ENCODE measurements at regions not wholly inside any gene's neighbourhood (a gene's known extent, or its start where the extent isn't known, plus 50 kb on each side); places are given as distances from the start of the nearest gene placed in this dataset.

DNA sequence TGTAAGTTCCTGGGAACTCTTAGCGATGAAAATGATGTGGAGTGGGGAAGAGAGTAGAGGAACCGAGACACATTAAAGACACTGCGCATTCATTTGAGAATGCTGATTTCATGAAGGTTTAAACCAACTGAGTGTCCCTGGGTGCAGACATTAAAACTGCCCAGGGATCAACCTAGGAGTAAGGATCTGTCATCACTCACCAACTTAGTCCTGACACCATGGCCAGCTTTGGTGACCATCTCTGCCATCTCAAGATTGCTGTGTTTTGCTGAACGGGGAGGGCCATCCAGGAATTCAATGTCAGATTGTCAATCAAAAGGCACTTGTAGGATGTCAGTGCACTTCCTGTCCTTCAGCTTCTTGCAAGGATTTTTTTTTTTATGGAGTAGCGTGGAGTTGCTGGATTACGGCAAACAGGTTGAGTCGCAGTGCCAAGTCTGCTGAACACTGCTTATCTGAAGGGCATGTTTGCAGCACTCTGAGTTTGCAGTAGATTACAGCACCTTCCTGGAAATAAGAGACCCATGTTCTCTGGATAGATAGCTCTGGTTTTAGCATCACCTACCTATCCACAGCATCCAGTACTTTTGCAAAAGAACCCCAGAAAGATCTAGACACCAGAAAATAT lies 258.1 kb upstream of the IRX3 start:
- CTCF ChIA-PET = interaction anchor here (0.9 kb wide), 1 partner anchor 16 kb away, joined by 3 read pairs; no protein-coding TSS in a partner anchor
- POLR2A ChIA-PET = no interaction called here
- DNase-seq (ENCODE audit: extremely low spot score) = no peak
- TF ChIP-seq, protein P1, sequence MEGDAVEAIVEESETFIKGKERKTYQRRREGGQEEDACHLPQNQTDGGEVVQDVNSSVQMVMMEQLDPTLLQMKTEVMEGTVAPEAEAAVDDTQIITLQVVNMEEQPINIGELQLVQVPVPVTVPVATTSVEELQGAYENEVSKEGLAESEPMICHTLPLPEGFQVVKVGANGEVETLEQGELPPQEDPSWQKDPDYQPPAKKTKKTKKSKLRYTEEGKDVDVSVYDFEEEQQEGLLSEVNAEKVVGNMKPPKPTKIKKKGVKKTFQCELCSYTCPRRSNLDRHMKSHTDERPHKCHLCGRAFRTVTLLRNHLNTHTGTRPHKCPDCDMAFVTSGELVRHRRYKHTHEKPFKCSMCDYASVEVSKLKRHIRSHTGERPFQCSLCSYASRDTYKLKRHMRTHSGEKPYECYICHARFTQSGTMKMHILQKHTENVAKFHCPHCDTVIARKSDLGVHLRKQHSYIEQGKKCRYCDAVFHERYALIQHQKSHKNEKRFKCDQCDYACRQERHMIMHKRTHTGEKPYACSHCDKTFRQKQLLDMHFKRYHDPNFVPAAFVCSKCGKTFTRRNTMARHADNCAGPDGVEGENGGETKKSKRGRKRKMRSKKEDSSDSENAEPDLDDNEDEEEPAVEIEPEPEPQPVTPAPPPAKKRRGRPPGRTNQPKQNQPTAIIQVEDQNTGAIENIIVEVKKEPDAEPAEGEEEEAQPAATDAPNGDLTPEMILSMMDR (IDR thresholded peaks at IDR 0.05; ENCODE audit: control extremely low read depth, extremely low read depth, low read depth, missing control alignments) = no peak

DNA sequence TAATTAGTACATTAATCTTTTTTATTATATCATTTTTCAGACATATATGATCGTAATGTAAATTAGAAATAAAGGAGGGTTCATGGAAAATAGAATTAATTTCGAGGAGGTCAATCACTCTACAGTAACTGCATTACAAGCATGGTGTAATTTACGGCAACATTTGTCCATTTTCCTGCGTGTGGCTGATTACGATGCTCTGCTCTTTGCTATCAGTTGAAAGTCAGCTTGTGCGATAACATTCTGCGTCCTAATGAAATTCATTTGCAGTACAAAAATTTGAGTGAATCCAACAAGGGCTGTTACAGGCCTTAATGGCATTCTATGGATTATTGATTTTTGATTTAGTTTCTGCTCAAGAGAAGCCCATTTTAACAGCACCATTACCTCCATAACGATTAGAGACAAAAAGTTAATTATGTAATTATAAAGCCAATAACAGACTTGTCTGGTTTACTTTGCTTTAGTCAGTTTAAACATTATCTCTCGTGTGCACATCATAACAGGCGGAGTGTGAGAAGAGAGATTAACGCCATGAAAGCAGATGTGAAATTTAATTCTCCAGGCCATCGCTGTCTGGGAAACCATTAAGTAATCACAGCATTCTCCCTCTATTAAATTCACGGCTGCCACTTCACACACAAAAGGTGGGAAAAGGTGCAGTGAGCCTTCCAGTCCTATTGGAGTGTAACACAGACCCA lies 256.4 kb upstream of the IRX3 start:
- DNase-seq (ENCODE audit: extremely low spot score) = no peak
- TF ChIP-seq, protein P1 (IDR thresholded peaks at IDR 0.05; ENCODE audit: control extremely low read depth, extremely low read depth, low read depth, missing control alignments) = no peak
- ChIA-PET CTCF (no interaction called here), POLR2A (no interaction called here)

DNA sequence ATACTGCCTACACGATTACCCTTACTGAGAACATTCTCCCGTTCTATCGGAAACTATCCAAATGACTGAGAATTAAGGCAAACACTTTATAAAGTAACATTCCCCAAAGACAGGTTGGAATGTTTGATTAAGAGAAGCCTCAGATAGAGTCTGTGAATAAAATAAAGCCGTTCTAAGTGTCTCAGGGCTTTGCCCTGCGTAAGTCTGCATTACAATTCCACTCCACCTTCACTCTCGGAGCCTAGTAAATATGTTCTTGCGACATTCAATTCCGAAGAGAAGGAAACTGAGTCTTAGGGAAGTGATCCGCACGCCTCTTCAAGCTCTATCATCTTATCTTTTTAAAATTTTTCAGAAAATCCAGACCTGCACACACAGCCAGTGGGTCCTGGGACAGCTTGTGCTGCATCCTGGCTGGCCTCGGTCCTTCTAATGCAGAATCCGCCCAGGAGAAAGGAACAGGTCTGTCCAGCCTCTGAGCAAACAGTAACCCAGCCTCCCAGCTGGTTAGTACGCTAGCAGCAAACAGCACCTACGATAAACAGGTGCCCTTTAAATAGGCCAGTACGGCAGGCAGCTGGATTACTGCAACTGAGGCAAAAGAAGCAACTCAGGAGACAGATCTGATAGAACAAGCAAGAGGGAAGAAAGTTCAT lies 254.1 kb upstream of the IRX3 start:
- TF ChIP-seq, protein P1 (IDR thresholded peaks at IDR 0.05; ENCODE audit: control extremely low read depth, extremely low read depth, low read depth, missing control alignments) = no peak
- DNase-seq (ENCODE audit: extremely low spot score) = no peak
- CTCF ChIA-PET = no interaction called here
- POLR2A ChIA-PET = no interaction called here

DNA sequence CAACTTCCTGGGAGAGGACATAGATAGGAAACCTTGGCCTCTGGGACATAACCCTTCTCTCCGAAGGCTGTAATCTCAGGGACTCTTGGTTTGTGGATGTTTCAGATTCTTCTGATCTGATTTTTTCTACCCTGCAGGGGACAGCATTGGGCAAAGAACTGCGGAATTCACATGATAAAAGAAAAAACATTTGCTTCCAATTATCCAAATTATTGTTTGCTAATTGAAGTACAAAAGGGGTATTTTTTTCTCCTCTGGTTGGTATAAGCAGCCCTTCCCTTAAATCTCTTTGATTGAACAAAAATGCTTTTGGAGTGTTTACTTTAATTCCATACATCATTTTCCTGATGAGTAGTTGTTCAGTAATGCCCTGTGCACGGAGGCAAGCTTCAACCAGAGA lies 251.7 kb upstream of the IRX3 start:
- TF ChIP-seq, protein P1 (IDR thresholded peaks at IDR 0.05; ENCODE audit: control extremely low read depth, extremely low read depth, low read depth, missing control alignments) = no peak
- no peak for DNase-seq (ENCODE audit: extremely low spot score)
- ChIA-PET POLR2A (no interaction called here), CTCF (no interaction called here)

DNA sequence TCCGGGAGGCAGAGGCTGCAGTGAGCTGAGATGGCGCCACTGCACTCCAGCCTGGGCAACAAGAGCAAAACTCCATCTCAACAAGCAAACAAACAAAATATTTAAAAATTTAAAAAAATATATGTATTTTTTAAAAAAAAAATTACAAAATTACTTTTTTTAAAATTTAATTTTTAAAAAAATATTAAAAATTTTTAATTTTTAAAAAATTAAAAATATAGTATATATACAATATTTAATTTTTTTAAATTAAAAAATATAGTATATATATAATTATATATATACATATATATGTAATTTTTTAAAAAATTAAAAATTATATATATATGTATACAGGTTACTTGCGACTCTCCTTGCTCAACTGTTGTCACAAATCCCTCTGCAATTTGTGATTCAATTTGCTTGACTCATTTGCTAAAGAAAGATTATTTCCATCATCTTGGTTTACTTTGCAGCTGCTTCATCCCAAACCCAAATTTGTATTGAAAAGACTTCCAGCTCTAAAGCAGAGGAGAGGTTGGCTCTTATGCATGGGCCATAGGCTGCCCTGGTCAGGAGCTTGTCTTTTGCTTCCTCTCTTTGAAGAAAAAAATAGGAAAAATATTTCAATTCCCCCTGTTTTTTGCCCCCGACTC lies 247.4 kb upstream of the IRX3 start:
- ChIA-PET POLR2A (no interaction called here), CTCF (interaction anchor here (1.7 kb wide), 1 partner anchor 398 kb away, joined by 3 read pairs; no protein-coding TSS in a partner anchor)
- TF ChIP-seq, protein P1 (IDR thresholded peaks at IDR 0.05; ENCODE audit: control extremely low read depth, extremely low read depth, low read depth, missing control alignments) = no peak
- DNase-seq (ENCODE audit: extremely low spot score) = no peak

DNA sequence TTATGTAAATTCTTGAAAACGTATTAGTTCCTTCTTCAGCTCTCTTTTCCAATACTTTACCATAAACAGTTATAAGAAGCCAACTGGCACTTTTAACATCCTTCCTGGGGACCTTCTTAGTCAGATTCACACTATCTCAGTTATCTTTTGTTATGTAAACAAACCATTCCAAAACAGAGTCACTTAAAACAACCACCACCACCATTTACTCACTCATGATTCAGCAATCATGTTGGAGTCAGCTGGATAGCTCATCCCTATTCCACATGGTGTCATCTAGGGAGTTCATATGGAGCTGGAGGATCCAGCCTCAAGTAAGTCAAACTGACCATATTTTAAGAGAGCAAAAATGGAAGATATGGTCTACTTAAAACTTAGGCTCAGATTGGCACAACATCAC lies 240.3 kb upstream of the IRX3 start:
- POLR2A ChIA-PET = no interaction called here
- no peak for DNase-seq (ENCODE audit: extremely low spot score)
- TF ChIP-seq, protein P1 (IDR thresholded peaks at IDR 0.05; ENCODE audit: control extremely low read depth, extremely low read depth, low read depth, missing control alignments) = no peak
- CTCF ChIA-PET = no interaction called here

Data from GM10248 (cell line).